NCI-H69 (cell line): ENCODE measurements at regions not wholly inside any gene's neighbourhood (a gene's known extent, or its start where the extent isn't known, plus 50 kb on each side); places are given as distances from the start of the nearest gene placed in this dataset.
"Not testable (repeated sequence)": the region's sequence is repeated elsewhere in the genome, so short reads cannot be mapped to it uniquely, and the experiment has no call there.

Experiments
- DNase-seq: peaks from one replicate; lab custom pipeline; 2025; lab: John Stamatoyannopoulos, UW

- no peak for DNase-seq
Measured at GRCh38 chr7:152502813-152503790, 67.3 kb upstream of the KMT2C start.

DNA sequence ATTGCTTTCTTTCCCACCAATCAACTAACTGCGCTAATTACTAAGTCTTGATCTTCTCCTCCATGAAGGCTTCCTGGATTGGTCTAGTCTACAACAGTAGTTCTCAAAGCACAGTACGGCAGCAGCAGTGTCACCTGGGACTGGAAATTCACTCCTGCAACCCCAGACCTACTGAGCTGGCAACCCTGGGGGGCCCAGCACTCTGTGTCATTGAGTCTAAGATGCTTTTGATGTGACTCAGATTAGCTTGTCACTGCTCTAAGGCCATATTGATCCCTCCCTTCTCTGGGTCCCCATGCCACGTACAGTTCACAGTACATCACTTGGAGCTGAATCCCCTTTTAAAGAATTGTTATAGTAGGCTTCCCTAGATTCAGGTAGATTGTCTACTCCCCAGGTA lies 65.7 kb upstream of the KMT2C start:
- no peak for DNase-seq

- not testable (repeated sequence) for DNase-seq
Measured at GRCh38 chr7:152499969-152500368, 64.2 kb upstream of the KMT2C start.

- DNase-seq: no peak
Measured at GRCh38 chr7:152495867-152496266, 60.1 kb upstream of the KMT2C start.

DNA sequence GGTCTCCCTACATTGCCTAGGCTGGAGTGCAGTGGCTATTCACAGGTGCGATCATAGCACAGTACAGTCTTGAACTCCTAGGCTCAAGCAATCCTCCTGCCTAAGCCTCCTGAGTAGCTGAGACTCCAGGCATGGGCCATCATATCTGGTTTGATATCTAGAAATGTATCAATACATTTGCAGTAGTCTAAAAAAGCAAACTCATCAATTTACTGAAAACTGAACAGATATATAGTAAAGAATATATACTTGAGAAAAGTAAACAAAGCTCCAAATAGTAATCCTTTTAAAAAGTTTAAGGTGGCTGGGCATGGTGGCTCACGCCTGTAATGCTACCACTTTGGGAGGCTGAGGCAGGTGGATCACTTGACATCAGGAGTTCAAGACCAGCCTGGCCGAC lies 57.1 kb upstream of the KMT2C start:
- DNase-seq: no peak

GRCh38 chr7:152489044-152489443 lies 53.2 kb upstream of the KMT2C start:
- DNase-seq: no peak

- no peak for DNase-seq
Measured at GRCh38 chr7:152486968-152487367, 51.2 kb upstream of the KMT2C start.

DNA sequence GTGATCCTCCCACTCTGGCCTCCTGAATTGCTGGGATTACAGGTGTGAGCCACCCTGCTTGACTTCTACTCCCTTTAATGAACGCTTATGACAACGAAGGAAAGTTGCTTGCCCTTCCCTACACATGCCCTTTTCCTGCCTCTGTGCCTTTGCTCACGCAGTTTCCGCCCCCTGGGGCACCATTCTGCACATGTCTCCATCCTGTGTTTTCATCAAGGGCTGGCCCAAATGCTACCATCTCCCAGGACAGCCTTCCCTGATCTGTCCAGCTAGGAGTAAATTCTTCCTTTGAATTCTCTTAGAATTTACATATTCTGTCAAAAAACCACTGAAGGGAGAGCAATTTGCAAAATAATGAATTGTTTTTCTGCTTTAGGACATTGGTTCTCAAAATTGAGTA lies 50.0 kb upstream of the KMT2C start:
- DNase-seq: no peak
